ENCODE measurements at regions not wholly inside any gene's neighbourhood (a gene's known extent, or its start where the extent isn't known, plus 50 kb on each side); places are given as distances from the start of the nearest gene placed in this dataset.

DNA sequence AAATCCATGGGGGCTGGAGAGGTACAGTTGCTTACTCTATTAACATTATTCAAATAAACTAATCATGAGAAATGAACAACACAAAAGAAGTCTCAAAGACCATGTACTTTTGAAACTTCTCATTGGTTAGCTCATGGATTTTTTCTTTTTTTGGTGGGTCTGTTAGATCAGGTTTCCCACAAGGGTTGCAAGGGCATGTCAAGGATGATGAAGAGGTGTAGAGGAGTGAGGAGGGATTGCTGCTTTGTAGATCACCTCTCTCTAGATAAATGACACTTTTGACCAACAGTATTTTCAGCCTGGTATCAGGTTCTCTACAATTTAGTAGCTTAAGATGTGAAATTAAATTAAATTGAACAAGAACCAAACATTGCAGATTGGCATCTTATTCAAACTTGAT lies 417.9 kb upstream of the AGA start:
- H3K9me3 ChIP-seq (ENCODE audit: control insufficient read depth, insufficient read depth, low read length) = no peaks in the 10 kb centered on the region
- no peak overlapping the region for H3K27ac ChIP-seq (ENCODE audit: low read depth, low read length)
- DNase-seq (ENCODE audit: low read depth in 4 of 6, low spot score in 6 of 6) = no peak
- no peak overlapping the region for H3K4me3 ChIP-seq (ENCODE audit: low read depth, low read length)
- no peaks in the 10 kb centered on the region for H3K36me3 ChIP-seq (ENCODE audit: control insufficient read depth, insufficient read depth, low read length)
- no peaks in the 10 kb centered on the region for H3K4me1 ChIP-seq (ENCODE audit: control insufficient read depth, insufficient read depth, low read length)
- H3K27me3 ChIP-seq (ENCODE audit: control insufficient read depth, insufficient read depth, low read length) = no peaks in the 10 kb centered on the region

- Histone ChIP-seq H3K27ac (ENCODE audit: low read depth, low read length) (no peak overlapping the region), H3K9me3 (ENCODE audit: control insufficient read depth, insufficient read depth, low read length) (no peaks in the 10 kb centered on the region), H3K4me1 (ENCODE audit: control insufficient read depth, insufficient read depth, low read length) (no peaks in the 10 kb centered on the region), H3K36me3 (ENCODE audit: control insufficient read depth, insufficient read depth, low read length) (no peaks in the 10 kb centered on the region), H3K27me3 (ENCODE audit: control insufficient read depth, insufficient read depth, low read length) (no peaks in the 10 kb centered on the region), H3K4me3 (ENCODE audit: low read depth, low read length) (no peak overlapping the region)
- 98% methylated on average over 18 of the region's 18 CpGs for WGBS (ENCODE audit: insufficient coverage)
- no peak for DNase-seq (ENCODE audit: low read depth in 4 of 6, low spot score in 6 of 6)
Observed at GRCh38 chr4:177861551-177862094, 419.4 kb upstream of the AGA start.

DNA sequence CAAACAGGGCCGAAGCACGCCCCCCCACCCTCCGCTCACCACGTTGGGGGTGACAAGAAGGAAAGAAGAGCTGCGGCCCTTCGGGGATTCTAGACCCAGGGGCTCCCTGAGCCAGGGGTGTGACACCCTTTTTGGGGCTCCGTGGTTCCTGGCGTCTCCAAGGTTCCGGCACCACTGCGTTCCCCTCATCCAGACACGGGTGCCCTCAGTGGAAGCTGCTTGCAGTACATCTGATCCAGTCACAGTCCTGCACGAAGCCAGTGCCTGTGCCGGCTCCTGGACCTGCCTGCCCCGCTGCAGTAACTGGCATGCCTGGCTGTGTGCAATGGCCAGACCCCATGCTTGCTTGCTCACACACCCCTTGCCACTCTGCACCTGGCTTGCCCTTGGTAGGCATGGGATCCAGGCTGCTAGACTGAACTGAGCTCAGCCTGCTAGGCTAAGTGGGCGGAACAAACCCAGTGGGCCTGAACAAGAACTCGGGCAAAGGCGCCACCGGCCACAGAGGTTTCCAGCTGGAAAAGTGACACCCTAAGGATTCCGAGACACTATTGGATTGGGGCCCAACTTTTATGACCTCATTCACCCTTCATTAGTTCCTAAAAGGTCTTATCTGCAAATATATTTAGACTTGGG lies 420.4 kb upstream of the AGA start:
- H3K4me1 ChIP-seq (ENCODE audit: control insufficient read depth, insufficient read depth, low read length) = no peaks in the 10 kb centered on the region
- H3K4me3 ChIP-seq (ENCODE audit: low read depth, low read length) = no peak overlapping the region
- 94% methylated on average over 18 of the region's 19 CpGs for WGBS (ENCODE audit: insufficient coverage)
- H3K27ac ChIP-seq (ENCODE audit: low read depth, low read length) = no peak overlapping the region
- no peak for DNase-seq (ENCODE audit: low read depth in 4 of 6, low spot score in 6 of 6)
- H3K9me3 ChIP-seq (ENCODE audit: control insufficient read depth, insufficient read depth, low read length) = no peaks in the 10 kb centered on the region
- no peaks in the 10 kb centered on the region for H3K27me3 ChIP-seq (ENCODE audit: control insufficient read depth, insufficient read depth, low read length)
- H3K36me3 ChIP-seq (ENCODE audit: control insufficient read depth, insufficient read depth, low read length) = no peaks in the 10 kb centered on the region

DNA sequence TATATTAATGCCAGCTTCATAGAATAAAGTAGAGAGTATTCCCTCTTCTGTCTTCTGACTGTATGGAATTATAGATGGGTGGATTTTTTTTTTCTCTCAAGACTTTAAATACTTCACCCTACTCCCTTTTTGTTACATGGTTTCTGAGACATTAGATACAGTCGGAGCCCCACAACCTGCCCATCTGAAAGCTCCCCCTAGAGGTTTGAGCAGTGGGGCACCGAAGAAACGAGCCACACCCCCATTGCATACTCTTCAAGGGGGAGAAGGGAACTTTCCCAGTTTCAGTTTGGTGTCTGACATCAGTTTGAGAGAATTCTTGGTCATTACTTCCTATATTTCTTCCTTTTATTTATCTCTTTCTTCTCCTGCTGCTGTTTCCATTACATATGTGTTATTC lies 437.6 kb upstream of the AGA start:
- Histone ChIP-seq H3K36me3 (ENCODE audit: control insufficient read depth, insufficient read depth, low read length) (no peaks in the 10 kb centered on the region), H3K27ac (ENCODE audit: low read depth, low read length) (no peak overlapping the region), H3K9me3 (ENCODE audit: control insufficient read depth, insufficient read depth, low read length) (no peaks in the 10 kb centered on the region), H3K27me3 (ENCODE audit: control insufficient read depth, insufficient read depth, low read length) (no peaks in the 10 kb centered on the region), H3K4me1 (ENCODE audit: control insufficient read depth, insufficient read depth, low read length) (no peaks in the 10 kb centered on the region), H3K4me3 (ENCODE audit: low read depth, low read length) (no peak overlapping the region)
- no peak for DNase-seq (ENCODE audit: low read depth in 4 of 6, low spot score in 6 of 6)
- WGBS (ENCODE audit: insufficient coverage) = no CpG with 5 or more reads among the region's 3 CpGs

- Histone ChIP-seq H3K9me3 (ENCODE audit: control insufficient read depth, insufficient read depth, low read length) (no peaks in the 10 kb centered on the region), H3K27ac (ENCODE audit: low read depth, low read length) (no peak overlapping the region), H3K27me3 (ENCODE audit: control insufficient read depth, insufficient read depth, low read length) (no peaks in the 10 kb centered on the region), H3K4me1 (ENCODE audit: control insufficient read depth, insufficient read depth, low read length) (no peaks in the 10 kb centered on the region), H3K4me3 (ENCODE audit: low read depth, low read length) (no peak overlapping the region), H3K36me3 (ENCODE audit: control insufficient read depth, insufficient read depth, low read length) (no peaks in the 10 kb centered on the region)
- DNase-seq (ENCODE audit: low read depth in 4 of 6, low spot score in 6 of 6) = no peak
Observed at GRCh38 chr4:177895136-177895535, 452.9 kb upstream of the AGA start.

DNA sequence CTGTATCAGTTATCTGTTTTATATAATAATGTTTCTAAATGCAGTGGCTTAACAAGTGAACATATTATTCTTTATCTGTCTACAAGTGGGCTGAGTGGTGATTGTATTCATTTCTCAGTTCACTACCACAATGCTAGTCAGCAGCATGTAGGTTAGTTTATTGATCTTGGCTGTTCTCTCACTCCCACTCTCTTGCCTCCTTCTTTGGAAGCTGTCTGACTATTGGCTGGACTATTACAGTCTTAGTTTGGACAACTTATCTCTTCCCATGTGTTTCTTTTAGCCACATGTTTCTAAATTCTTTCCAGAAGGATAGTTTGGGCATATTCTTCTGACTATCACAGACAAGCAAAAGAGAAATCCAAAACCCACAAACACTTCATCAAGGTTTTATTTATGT lies 459.5 kb upstream of the AGA start:
- no peak for DNase-seq (ENCODE audit: low read depth in 4 of 6, low spot score in 6 of 6)
- H3K27ac ChIP-seq (ENCODE audit: low read depth, low read length) = no peak overlapping the region
- no peaks in the 10 kb centered on the region for H3K9me3 ChIP-seq (ENCODE audit: control insufficient read depth, insufficient read depth, low read length)
- no peak overlapping the region for H3K4me3 ChIP-seq (ENCODE audit: low read depth, low read length)
- no peaks in the 10 kb centered on the region for H3K4me1 ChIP-seq (ENCODE audit: control insufficient read depth, insufficient read depth, low read length)
- H3K36me3 ChIP-seq (ENCODE audit: control insufficient read depth, insufficient read depth, low read length) = no peaks in the 10 kb centered on the region
- H3K27me3 ChIP-seq (ENCODE audit: control insufficient read depth, insufficient read depth, low read length) = no peaks in the 10 kb centered on the region

GRCh38 chr4:177902386-177902785 lies 460.1 kb upstream of the AGA start:
- H3K27ac ChIP-seq (ENCODE audit: low read depth, low read length) = no peak overlapping the region
- no peaks in the 10 kb centered on the region for H3K4me1 ChIP-seq (ENCODE audit: control insufficient read depth, insufficient read depth, low read length)
- WGBS (ENCODE audit: insufficient coverage) = no CpG with 5 or more reads among the region's 1 CpG
- H3K9me3 ChIP-seq (ENCODE audit: control insufficient read depth, insufficient read depth, low read length) = no peaks in the 10 kb centered on the region
- H3K4me3 ChIP-seq (ENCODE audit: low read depth, low read length) = no peak overlapping the region
- no peak for DNase-seq (ENCODE audit: low read depth in 4 of 6, low spot score in 6 of 6)
- H3K36me3 ChIP-seq (ENCODE audit: control insufficient read depth, insufficient read depth, low read length) = no peaks in the 10 kb centered on the region
- H3K27me3 ChIP-seq (ENCODE audit: control insufficient read depth, insufficient read depth, low read length) = no peaks in the 10 kb centered on the region

- no peaks in the 10 kb centered on the region for H3K36me3 ChIP-seq (ENCODE audit: control insufficient read depth, insufficient read depth, low read length)
- H3K9me3 ChIP-seq (ENCODE audit: control insufficient read depth, insufficient read depth, low read length) = peaks cover 2% of the 10 kb centered on the region
- H3K4me1 ChIP-seq (ENCODE audit: control insufficient read depth, insufficient read depth, low read length) = no peaks in the 10 kb centered on the region
- WGBS (ENCODE audit: insufficient coverage) = 66% methylated on average over 10 of the region's 11 CpGs
- H3K4me3 ChIP-seq (ENCODE audit: low read depth, low read length) = no peak overlapping the region
- DNase-seq (ENCODE audit: low read depth in 4 of 6, low spot score in 6 of 6) = no peak
- no peaks in the 10 kb centered on the region for H3K27me3 ChIP-seq (ENCODE audit: control insufficient read depth, insufficient read depth, low read length)
- H3K27ac ChIP-seq (ENCODE audit: low read depth, low read length) = no peak overlapping the region
Observed at GRCh38 chr4:177907736-177908424, 465.6 kb upstream of the AGA start.

GRCh38 chr4:177921715-177922114 lies 479.5 kb upstream of the AGA start:
- no CpG with 5 or more reads among the region's 1 CpG for WGBS (ENCODE audit: insufficient coverage)
- no peak overlapping the region for H3K27ac ChIP-seq (ENCODE audit: low read depth, low read length)
- H3K27me3 ChIP-seq (ENCODE audit: control insufficient read depth, insufficient read depth, low read length) = no peaks in the 10 kb centered on the region
- H3K4me3 ChIP-seq (ENCODE audit: low read depth, low read length) = no peak overlapping the region
- H3K4me1 ChIP-seq (ENCODE audit: control insufficient read depth, insufficient read depth, low read length) = no peaks in the 10 kb centered on the region
- H3K9me3 ChIP-seq (ENCODE audit: control insufficient read depth, insufficient read depth, low read length) = peaks cover 4% of the 10 kb centered on the region
- no peak for DNase-seq (ENCODE audit: low read depth in 4 of 6, low spot score in 6 of 6)
- no peaks in the 10 kb centered on the region for H3K36me3 ChIP-seq (ENCODE audit: control insufficient read depth, insufficient read depth, low read length)

- Histone ChIP-seq H3K4me3 (ENCODE audit: low read depth, low read length) (no peak overlapping the region), H3K9me3 (ENCODE audit: control insufficient read depth, insufficient read depth, low read length) (peaks cover 4% of the 10 kb centered on the region), H3K27ac (ENCODE audit: low read depth, low read length) (no peak overlapping the region), H3K36me3 (ENCODE audit: control insufficient read depth, insufficient read depth, low read length) (no peaks in the 10 kb centered on the region), H3K27me3 (ENCODE audit: control insufficient read depth, insufficient read depth, low read length) (no peaks in the 10 kb centered on the region), H3K4me1 (ENCODE audit: control insufficient read depth, insufficient read depth, low read length) (no peaks in the 10 kb centered on the region)
- no peak for DNase-seq (ENCODE audit: low read depth in 4 of 6, low spot score in 6 of 6)
Observed at GRCh38 chr4:177923888-177924287, 481.7 kb upstream of the AGA start.

Measured in spinal cord (tissue), 9 donors.